Jurkat, Clone E6-1 (cell line): ENCODE measurements at regions not wholly inside any gene's neighbourhood (a gene's known extent, or its start where the extent isn't known, plus 50 kb on each side); places are given as distances from the start of the nearest gene placed in this dataset.
"Not testable (repeated sequence)": the region's sequence is repeated elsewhere in the genome, so short reads cannot be mapped to it uniquely, and the experiment has no call there.

Experiments used
- DNase-seq: peaks from one replicate; pipeline ENCODE4 v3.0.0-alpha.2; 2011; ENCODE audit warnings: low read depth, low spot score
- H3K4me3 ChIP-seq: 2 replicates; pipeline ENCODE4 v1.5.1; 2011; ENCODE audit warnings: mild to moderate bottlenecking, low read length, control low read depth, moderate library complexity

DNA sequence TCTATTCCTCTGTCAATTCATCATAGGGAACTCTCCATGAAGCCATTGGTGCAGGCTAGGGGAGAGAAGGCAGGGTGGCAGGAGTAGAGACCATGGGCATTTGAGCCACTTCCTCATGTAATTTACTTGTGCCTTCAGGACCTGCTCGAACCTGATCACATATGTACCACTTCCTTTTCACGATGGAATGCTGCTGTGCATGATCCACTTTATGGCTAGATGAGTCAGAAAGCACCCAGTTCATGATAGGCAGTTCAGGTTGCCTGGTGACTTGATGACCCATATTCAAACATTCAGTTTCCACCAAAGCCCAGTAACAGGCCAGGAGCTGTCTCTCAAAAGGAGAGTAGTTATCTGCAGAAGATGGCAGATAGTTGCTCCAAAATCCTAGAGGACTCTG is 166.0 kb downstream of the EVA1A start:
- not testable (repeated sequence) for DNase-seq, H3K4me3 ChIP-seq

DNA sequence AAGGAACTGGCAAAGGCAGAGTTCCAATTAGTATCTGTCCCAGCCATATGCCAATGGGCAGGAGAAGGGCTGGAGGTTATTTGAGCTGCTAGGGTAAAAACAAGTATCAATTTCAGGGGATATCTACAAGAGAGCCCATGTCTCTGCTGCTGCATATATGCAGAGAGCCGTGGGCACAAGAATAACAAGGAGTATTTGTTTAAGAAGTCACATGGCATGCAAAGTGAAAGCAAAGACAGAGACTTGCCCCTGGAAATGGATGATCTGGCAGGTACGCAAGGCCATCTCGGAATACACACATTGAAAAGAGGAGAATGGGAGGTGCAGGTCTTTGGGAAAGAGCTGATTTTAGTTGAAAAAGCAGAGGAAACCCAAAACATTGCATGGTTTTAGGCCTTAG is 170.6 kb downstream of the EVA1A start:
- no peak for DNase-seq
- no peak overlapping the region for H3K4me3 ChIP-seq

DNA sequence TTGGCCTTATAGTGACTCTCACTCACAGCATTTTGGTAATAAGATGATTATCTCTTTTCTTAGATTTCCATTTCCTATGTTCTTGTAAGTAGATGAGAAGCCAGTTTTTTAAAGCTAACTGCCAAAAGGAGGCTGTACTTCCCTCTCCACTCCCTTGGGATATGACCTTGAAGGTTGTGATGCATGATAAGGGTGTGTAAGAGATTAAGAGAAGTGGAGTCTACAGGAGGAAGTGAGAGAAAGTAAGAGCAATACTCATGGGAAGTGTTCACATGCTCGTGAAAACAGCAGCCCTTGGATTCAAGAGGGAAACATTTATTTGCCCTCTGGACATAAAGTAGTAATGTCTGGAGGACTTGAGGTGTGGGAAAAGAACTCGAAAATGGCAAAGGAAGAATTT is 171.5 kb downstream of the EVA1A start:
- no peak for DNase-seq

DNA sequence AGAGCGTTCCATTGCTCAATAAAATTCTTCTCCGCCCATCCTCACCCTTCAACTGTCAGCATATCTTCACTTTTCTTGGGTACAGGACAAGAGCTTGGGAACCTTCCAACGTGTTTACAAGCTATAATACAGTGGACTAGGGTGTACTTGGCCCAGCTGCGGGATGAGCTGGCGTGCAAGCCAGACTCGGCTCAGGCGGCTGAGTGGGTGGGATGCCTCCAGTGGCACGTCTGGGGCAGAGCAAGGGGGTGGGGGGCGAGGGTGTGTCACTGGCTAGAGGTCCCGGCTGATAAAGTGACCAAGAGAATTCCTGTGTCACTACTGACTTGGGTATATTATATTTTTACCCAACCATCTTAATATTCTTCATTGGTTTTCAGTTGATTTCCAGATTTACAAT is 179.7 kb downstream of the EVA1A start:
- DNase-seq: no peak
- H3K4me3 ChIP-seq: no peak overlapping the region

More for the DNA sequence above, 171.5 kb downstream of the EVA1A start:
- H3K4me3 ChIP-seq: no peak overlapping the region

DNA sequence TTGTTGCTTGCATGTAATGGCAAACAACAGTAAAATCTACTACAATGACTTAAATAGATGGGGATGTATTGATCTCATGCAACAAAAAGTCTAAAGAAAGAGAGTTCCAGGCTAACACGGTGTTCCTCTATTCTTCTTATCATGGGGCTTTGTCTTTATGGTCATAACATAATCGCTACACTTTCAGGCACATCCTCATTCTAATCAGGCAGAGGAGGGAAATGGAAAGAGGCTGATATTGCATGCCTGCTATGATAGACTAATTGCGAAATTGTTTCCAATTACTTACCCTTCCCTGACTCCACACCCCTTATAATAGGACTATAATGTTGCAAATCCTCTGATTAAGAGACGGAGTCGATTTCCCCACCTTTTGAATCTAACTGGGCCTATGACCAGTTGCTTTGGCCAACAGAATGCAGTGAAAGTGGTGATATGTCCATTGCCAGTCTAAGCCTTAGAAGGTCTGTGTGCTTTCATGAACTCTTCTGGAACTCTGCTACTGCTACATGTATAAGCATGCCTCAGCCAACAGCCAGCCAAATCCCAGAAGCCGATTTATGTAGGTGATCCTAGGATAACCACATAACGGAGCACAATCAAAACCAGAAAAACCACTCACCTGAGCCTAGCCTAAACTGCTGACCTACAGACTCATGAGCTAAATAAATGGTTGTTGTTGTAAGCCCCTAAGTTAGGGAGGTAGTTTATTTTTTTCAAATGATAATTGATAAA is 180.3 kb upstream of the TACR1 start:
- DNase-seq: no peak
- H3K4me3 ChIP-seq: no peak overlapping the region

DNA sequence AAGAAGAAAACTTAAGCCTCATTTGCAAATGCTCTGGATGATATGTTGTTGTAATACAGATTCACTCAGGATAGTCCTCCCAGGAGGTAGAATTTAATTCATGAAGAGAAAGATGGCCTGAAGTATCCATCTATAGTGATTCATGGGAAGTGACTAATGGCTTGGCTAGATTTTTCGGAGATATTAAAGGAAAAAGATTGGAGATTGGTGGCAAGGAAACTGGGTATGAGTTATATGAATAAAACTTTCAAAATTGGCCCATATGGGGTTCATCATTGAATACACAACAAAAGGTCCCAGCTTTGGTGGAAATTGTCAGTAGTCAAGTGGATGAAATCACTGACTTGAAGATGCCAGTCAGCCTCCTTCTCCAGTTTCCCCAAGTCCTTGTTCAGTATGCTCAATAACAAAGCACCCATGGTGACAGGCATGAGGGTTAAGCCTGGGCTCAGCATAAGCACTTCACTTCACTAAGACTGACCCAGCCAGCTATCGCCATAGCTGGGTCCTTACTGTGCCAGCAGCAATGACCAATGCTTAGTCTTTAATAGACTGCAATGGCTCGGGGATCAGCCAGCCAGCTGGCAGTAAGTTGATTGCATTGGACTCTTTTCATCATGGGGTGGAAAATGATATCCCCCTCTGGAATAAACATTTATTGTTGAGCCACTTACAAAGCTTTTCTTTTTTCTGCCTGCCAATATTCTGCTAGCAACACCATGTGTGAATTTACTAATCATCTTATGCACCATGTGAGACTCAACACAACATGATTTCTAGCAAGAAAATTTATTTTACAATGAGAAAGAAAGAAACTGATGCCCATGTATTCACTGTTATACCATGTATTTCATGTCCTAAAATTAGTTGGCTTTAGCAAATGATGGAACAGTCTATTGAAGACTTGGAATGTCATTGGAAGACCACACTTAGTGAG is 176.6 kb upstream of the TACR1 start:
- no peak overlapping the region for H3K4me3 ChIP-seq
- DNase-seq: no peak

DNA sequence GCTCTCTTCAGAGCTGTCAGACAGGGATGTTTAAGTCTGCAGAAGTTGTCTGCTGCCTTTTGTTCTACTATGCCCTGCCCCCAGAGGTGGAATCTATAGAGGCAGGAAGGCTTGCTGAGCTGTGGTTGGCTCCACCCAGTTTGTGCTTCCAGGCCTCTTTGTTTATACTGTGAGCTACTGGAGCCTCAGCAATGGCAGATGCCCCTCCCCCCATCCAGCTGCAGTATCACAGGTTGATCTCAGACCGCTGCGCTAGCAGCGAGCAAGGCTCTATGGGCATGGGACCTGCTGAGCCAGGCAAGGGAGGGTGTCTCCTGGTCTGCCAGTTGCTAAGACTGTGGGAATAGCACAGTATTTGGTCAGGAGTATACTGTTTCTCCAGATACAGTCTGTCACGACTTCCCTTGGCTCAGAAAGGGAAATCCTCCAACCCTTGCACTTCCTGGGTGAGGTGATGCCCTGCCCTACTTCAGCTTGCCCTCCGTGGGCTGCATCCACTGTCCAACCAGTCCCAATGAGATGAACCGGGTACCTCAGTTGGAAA is 175.2 kb upstream of the TACR1 start:
- DNase-seq: peak; percentile 83
- H3K4me3 ChIP-seq: not testable (repeated sequence)

DNA sequence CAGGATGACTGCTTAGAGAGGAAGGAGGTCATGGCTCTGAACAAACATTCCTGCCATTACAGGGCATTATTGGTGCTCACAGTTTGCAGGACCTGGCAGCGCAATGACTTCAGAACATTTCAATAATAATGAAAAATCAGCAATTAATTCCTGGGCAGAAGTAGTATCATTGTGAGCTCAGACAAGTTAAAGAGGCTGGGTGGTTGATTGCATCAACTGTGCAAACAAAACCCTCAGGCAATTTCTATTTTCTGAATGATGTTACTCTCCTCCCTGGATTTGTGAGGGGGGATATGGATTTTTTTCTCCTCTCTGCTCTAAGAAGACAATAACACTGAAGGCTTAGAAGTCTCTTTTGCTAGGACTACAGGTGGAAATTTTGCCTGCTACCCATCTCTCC is 168.1 kb upstream of the TACR1 start:
- no peak overlapping the region for H3K4me3 ChIP-seq
- DNase-seq: no peak

DNA sequence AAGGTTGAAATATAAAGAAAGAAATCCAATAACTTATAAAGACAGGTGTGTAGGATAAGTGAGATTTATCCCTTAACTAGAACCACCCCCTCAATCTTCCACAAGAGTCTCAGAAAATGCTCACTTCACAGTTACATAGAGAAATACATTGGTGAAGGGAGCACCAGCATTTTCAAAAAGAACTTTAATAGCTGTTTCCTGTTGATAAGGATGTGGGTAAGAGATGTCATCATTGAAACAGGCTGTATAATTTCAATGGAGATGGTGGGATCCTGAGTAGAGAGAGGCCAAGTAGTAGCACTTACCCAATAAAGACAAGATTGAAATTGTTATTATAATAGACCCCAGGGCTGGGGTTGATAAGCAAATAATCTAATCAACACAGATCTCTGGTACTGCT is 162.2 kb upstream of the TACR1 start:
- no peak overlapping the region for H3K4me3 ChIP-seq
- DNase-seq: peak; percentile 82

DNA sequence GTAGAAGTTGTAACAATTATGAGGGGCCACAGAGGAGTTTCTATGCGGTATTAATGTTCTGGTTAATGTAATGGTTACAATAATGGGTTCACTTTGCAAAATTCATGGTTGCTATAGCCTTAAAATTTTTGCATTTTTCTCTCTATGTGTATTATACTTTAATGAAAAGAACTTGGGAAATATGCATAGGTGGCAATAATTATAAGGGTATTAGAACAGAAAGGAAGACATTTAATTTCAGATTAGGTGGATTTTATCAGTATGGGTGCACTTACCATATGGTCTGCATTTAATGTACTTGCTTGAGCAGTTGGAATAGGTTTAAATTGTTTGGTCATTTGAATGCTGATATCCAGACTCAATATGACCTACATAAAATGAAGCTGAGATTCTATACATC is 161.6 kb upstream of the TACR1 start:
- H3K4me3 ChIP-seq: no peak overlapping the region
- no peak for DNase-seq

DNA sequence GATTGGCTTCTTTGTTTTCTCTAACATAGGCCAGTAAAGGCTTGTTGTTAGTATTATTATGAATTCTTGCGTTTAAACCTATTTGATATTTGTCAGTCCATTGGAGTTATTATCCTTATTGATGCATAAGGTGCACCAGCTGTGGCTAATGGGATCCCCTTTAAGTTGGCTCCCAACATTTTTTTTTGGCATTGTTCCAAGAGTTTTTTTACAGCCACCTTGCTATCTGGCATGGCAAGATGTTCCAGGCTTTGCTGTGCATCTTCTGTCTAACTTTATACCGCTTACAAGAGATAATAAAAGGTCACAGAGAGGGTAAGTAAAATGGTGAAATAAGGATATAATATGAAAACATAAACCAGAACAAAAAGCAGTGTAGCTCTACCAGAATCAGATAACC is 157.5 kb upstream of the TACR1 start:
- no peak for DNase-seq
- no peak overlapping the region for H3K4me3 ChIP-seq

DNA sequence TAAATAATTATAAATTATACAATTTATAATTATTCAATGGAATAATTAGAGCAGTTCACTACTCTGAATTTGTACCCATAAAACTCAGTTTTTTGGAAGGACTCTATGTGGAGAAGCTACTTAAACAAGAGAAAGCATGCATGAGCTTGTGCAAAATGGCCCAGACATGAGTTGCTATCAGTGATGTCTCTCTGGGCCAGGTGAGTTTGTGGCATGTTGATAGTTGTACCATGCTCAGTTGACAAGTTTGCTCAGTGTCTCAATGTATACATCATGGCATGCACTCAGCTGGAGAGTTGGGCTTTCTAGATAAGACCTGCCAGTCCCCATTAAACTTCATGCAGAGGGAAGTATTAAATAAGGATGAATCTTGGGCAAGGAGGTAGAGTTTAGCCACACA is 153.8 kb upstream of the TACR1 start:
- H3K4me3 ChIP-seq: no peak overlapping the region
- DNase-seq: no peak

DNA sequence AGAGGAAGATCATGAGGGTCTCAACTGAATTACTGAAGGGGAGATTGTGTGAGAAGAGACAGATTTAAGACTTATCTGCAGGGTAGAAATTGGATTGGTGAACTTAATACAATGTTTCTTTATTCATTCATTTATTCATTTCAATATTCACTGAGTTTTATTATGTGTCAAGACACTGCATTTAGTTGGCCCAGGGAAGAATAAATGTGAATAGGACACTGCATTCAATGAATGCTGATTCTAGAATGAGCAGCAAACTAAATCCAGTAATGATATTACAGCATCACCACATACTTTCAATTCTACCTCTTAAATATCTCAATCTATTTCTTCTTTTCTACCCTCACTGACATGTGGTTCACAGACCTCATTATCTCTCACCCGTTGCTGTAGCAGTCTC is 149.0 kb upstream of the TACR1 start:
- H3K4me3 ChIP-seq: no peak overlapping the region
- DNase-seq: no peak

DNA sequence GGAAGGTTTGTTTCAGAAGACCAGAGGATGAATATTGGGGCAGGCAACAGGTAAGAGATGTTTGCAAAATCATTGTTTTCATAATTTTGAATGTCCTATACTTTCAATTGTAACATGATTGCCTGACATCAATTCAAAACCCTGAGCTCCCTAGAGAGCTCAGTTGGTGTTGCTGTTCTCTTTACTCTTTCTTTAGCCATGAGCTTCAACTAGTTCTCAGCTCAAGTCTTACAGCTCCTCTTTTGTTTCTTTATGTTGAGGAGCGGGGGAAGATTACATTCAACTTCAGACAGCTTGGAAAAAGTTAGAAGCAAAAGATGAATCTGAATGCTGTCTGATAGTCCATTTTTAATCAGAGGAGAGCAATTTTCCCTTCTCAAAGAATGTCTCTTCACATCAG is 144.8 kb upstream of the TACR1 start:
- no peak overlapping the region for H3K4me3 ChIP-seq
- DNase-seq: no peak

DNA sequence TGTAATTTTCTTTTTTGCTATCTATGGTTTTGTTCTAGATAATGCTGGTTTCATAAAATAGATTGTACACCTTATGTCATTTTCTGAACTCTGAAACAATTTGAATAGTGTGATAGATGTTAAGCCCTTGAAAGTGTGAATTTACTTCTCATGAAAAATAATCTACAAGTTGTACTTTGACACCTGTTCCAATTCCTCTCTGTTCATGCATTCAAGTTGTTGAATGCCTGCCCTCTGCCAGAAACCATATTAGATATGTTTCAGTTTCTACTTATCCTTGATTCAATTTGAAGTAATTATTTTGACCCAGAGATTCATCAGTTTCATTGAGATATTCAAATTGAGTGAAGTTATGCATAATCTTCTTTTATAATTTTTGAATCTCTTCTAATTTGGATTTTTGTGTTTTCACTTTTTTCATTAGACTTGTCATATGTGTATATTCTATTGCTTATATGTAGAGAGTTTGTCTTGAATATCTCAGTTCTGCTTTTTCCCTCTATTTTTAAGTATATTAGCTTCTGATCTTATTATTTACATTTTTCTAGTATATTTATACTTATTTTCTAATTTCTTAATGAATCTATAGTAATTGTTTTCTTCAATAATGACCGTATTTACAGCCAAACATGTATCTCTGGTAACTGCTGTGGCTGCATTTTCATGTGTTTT is 143.3 kb upstream of the TACR1 start:
- H3K4me3 ChIP-seq: no peak overlapping the region
- DNase-seq: no peak

DNA sequence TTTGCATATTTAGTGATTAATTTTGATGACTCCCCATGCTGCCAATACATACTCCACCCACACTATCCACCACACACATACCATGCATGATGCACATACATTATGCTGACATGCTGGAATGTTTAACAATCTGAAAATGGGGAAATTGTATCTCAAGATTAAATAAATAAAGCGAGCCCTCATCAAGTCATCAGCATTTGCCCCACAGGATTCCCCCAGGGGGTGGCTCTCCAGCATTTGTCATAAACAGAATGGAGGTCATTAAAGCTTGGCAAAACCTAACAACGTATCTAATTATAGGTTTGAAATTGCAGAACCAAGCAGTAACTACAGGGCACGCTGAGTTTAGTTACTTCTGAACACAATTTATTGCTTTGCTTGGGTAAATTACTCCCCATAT is 141.2 kb upstream of the TACR1 start:
- H3K4me3 ChIP-seq: no peak overlapping the region
- DNase-seq: no peak

DNA sequence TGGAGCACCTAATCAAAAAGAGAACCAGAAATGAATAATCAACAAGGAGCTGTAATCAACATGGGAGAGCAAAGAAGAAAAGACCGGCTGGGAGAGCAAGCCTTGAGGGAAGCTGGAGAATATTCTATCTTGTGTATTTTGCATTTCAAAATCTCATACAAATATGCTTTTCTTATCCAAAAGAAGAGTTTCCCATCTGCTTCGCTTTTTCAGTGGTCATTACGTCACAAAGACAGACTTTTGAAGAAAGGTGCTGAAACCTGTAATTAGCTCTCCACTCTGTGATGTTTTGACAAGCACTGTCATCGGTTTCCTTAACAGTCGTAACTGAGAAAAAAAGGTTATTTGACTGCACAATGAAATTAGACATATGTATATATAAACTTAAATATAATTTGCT is 139.1 kb upstream of the TACR1 start:
- no peak overlapping the region for H3K4me3 ChIP-seq
- DNase-seq: no peak

DNA sequence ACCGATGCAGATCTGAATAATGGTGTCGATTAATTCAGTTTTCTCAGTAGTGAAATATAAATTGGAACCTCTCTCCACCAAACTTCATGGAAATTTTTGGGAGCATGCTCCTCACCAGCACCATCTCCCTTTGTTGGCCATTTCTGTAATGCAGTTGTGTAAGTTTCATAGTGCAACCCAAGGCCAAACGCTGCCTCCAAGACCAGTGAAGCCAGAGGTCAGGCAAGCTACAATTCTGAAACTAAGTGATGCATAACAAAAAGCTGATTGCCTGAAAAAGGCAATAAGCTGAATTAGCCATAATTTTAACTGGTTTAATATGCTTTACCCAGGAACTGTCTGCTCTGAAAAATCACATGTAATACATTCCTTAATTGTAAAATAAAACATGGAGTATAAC is 138.3 kb upstream of the TACR1 start:
- no peak overlapping the region for H3K4me3 ChIP-seq
- no peak for DNase-seq

DNA sequence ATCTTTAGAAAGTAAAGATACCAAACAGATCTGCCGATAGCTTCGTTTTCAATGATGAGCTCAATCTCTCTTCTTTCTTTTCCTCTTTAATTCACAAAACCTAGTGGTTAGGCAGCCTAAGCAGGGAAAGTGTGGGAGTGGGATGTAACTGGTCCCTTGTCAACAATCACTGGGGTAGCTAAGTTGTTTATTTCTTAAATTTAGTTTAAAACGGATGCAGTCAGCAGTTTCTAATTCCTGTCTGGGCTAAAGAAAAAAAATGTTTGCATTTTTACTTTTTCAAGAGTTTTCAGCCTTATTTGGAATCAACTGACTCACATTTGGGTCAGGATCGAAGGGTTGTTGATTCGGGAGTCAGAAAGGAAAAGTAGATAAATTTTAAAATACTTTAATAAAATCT is 137.7 kb upstream of the TACR1 start:
- DNase-seq: no peak
- no peak overlapping the region for H3K4me3 ChIP-seq

DNA sequence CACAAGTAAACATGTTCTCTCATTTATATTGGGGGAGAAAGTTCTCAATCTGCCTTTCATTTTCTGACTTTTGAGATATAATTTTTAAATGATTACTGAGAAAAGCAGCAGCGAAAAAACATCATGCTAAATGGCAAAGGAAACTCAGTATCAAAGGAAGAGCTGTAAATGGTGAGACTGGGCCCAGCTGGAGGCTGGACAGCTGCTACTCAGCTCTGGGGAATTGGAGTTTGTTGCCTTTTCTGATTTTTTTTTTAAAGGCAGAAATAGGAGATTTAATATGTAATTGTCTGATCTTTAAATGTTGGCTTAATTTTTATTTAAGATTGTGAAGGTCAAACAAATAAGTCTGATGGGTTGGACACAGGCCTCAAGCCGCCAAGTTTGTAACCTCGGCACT is 137.1 kb upstream of the TACR1 start:
- no peak for DNase-seq
- no peak overlapping the region for H3K4me3 ChIP-seq
